ENCODE measurements at regions not wholly inside any gene's neighbourhood (a gene's known extent, or its start where the extent isn't known, plus 50 kb on each side); places are given as distances from the start of the nearest gene placed in this dataset.

DNA sequence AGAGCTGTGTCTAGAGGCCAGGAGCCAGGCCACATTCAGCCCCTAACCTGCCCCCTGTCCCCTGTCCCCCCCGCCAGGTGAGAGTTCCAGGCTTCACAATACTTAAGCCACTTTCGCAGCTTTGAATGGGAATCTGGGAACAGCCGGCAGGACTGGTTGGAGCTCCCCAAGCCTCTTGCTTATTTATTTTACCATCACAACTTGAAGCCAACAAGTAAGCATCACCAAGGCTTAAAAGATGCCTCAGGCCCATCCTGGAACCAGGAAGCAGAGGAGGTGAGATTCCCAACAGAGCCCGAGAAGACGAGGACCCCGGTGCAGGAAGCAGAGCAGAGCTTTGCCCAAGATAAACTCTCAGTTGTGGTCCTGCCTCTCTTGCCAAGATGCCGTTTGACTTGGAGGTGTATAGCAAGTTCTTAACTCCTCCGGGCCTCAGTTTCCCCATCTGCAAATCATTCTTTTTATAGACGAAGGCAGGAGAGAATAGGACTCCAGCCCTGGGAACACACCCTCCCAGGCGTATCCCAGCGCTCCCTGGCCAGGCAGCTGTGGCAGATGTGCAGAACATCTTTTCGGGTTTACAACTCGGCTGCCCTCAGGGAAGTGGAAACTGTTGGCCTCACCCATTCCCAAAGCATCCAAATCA is 66.8 kb upstream of the SLC25A33 start:
- H3K27me3 ChIP-seq (replicated peaks; ENCODE audit: insufficient read depth, low read length): peaks cover 32% of the 10 kb centered on the region
- H3K4me3 ChIP-seq (ENCODE audit: low read length): no peak overlapping the region

DNA sequence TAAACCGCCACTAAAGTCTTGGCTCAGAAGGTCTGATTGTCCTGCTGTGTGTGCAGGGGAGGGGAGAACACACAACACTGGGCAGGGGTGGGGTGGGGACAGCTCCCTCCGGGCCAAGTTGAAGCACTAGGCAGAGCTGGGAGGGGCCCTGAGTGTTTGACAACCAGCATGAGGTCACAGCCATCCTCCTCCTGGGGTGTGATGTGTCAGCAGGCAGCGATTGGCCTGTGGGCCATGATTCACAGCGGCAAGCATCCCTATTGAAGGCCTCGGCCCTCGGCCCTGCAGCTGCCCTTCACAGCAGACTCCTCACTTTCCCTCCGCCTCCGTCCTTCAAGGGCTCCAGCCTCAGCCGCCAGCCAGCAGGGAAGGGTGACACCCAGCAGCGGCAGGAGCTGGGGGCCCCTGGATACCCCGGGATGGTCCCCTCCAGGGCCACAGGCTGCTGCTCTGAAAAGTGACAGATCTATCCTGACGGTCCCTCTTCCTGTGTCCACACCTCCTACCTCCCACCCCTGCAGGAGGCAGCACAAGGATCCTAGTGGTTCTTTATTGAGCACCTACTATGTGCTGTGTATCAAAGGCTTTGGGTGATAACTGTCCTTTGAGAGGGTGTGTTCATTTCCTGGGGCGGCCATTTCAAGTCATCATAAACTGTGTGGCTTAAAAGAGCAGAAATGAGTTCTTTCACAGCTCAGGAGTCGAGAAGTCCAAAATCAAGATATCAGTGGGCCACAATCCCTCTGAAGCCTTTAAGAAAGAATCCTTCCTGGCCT is 66.0 kb upstream of the SLC25A33 start:
- TF ChIP-seq EZH2phosphoT487 (IDR thresholded peaks at IDR 0.05; ENCODE audit: low read length) (no peak), EZH2 (optimal IDR thresholded peaks at IDR 0.05; ENCODE audit: low read depth, low read length) (no peak)
- TF ChIP-seq, protein P1, sequence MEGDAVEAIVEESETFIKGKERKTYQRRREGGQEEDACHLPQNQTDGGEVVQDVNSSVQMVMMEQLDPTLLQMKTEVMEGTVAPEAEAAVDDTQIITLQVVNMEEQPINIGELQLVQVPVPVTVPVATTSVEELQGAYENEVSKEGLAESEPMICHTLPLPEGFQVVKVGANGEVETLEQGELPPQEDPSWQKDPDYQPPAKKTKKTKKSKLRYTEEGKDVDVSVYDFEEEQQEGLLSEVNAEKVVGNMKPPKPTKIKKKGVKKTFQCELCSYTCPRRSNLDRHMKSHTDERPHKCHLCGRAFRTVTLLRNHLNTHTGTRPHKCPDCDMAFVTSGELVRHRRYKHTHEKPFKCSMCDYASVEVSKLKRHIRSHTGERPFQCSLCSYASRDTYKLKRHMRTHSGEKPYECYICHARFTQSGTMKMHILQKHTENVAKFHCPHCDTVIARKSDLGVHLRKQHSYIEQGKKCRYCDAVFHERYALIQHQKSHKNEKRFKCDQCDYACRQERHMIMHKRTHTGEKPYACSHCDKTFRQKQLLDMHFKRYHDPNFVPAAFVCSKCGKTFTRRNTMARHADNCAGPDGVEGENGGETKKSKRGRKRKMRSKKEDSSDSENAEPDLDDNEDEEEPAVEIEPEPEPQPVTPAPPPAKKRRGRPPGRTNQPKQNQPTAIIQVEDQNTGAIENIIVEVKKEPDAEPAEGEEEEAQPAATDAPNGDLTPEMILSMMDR (IDR thresholded peaks at IDR 0.05; ENCODE audit: low read length): no peak
- no peaks in the 10 kb centered on the region for H3K79me2 ChIP-seq (ENCODE audit: low read length)
- no peaks in the 10 kb centered on the region for H3K36me3 ChIP-seq (replicated peaks; ENCODE audit: insufficient read depth, low read length)
- H3K9me2 ChIP-seq (replicated peaks; ENCODE audit: insufficient read depth, low read length): no peaks in the 10 kb centered on the region
- peaks cover 25% of the 10 kb centered on the region for H3K27me3 ChIP-seq (replicated peaks; ENCODE audit: insufficient read depth, low read length)
- peaks cover 10% of the 10 kb centered on the region for H3K4me1 ChIP-seq (ENCODE audit: low read length)
- H3F3A ChIP-seq (ENCODE audit: insufficient read depth, low read length): no peaks in the 10 kb centered on the region
- no peak overlapping the region for H2AFZ ChIP-seq (ENCODE audit: low read length)
- H3K9me3 ChIP-seq (replicated peaks; ENCODE audit: insufficient read depth, low read length): no peaks in the 10 kb centered on the region
- no peak overlapping the region for H3K27ac ChIP-seq (ENCODE audit: low read length)
- H3K4me3 ChIP-seq (ENCODE audit: low read length): no peak overlapping the region
- no peak overlapping the region for H3K9ac ChIP-seq (ENCODE audit: low read length)
- DNase-seq: no peak
- no peaks in the 10 kb centered on the region for H4K20me1 ChIP-seq (ENCODE audit: insufficient read depth, low read length)
- H3K4me2 ChIP-seq (ENCODE audit: low read depth, low read length): no peak overlapping the region

More for the DNA sequence above, 66.8 kb upstream of the SLC25A33 start:
- Histone ChIP-seq H3K9me3 (replicated peaks; ENCODE audit: insufficient read depth, low read length) (no peaks in the 10 kb centered on the region), H3K4me1 (ENCODE audit: low read length) (peaks cover 10% of the 10 kb centered on the region), H3K9me2 (replicated peaks; ENCODE audit: insufficient read depth, low read length) (no peaks in the 10 kb centered on the region), H3K9ac (ENCODE audit: low read length) (no peak overlapping the region), H3K27ac (ENCODE audit: low read length) (no peak overlapping the region), H3K79me2 (ENCODE audit: low read length) (no peaks in the 10 kb centered on the region), H4K20me1 (ENCODE audit: insufficient read depth, low read length) (no peaks in the 10 kb centered on the region), H3K36me3 (replicated peaks; ENCODE audit: insufficient read depth, low read length) (no peaks in the 10 kb centered on the region), H3F3A (ENCODE audit: insufficient read depth, low read length) (no peaks in the 10 kb centered on the region), H2AFZ (ENCODE audit: low read length) (no peak overlapping the region), H3K4me2 (ENCODE audit: low read depth, low read length) (no peak overlapping the region)
- DNase-seq: no peak
- TF ChIP-seq, protein P1 (IDR thresholded peaks at IDR 0.05; ENCODE audit: low read length): no peak
- TF ChIP-seq EZH2 (optimal IDR thresholded peaks at IDR 0.05; ENCODE audit: low read depth, low read length): no peak
- TF ChIP-seq EZH2phosphoT487 (IDR thresholded peaks at IDR 0.05; ENCODE audit: low read length): no peak

DNA sequence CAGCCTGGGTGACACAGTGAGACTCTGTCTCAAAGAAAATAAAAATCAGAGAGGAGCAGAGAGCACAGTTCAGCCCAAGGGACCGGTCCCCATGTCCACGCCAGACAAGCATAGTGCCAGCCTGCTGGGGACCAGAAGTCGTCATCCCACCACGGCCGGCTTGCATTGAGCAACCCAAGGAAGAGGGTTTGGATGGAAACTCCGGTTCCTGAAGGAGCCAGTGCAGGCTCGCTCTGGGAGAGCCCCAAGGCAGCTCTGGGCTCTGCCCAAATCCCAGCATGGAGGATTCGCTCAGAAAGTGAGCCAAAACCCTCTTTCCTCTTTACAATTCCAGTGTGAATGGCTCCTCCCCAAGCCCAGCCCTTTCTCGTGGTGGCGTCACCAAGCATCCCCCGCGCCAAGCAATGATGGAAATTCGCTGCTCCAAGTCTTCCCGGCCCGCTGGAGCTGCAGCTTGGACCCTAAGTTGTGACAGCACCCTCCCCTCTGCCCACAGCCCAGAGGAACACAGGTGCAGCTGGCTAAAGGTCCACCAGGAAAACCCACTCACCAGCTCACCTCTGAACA is 64.1 kb upstream of the SLC25A33 start:
- no peaks in the 10 kb centered on the region for H4K20me1 ChIP-seq (ENCODE audit: insufficient read depth, low read length)
- H3F3A ChIP-seq (ENCODE audit: insufficient read depth, low read length): no peaks in the 10 kb centered on the region
- no peak overlapping the region for H3K9ac ChIP-seq (ENCODE audit: low read length)
- no peaks in the 10 kb centered on the region for H3K9me2 ChIP-seq (replicated peaks; ENCODE audit: insufficient read depth, low read length)
- no peak overlapping the region for H2AFZ ChIP-seq (ENCODE audit: low read length)
- no peaks in the 10 kb centered on the region for H3K36me3 ChIP-seq (replicated peaks; ENCODE audit: insufficient read depth, low read length)
- H3K27me3 ChIP-seq (replicated peaks; ENCODE audit: insufficient read depth, low read length): peaks cover 23% of the 10 kb centered on the region
- no peaks in the 10 kb centered on the region for H3K79me2 ChIP-seq (ENCODE audit: low read length)
- DNase-seq: no peak
- no peaks in the 10 kb centered on the region for H3K9me3 ChIP-seq (replicated peaks; ENCODE audit: insufficient read depth, low read length)
- no peak overlapping the region for H3K27ac ChIP-seq (ENCODE audit: low read length)
- peaks cover 10% of the 10 kb centered on the region for H3K4me1 ChIP-seq (ENCODE audit: low read length)
- TF ChIP-seq EZH2phosphoT487 (IDR thresholded peaks at IDR 0.05; ENCODE audit: low read length) (no peak), EZH2 (optimal IDR thresholded peaks at IDR 0.05; ENCODE audit: low read depth, low read length) (no peak)
- TF ChIP-seq, protein P1 (IDR thresholded peaks at IDR 0.05; ENCODE audit: low read length): no peak
- no peak overlapping the region for H3K4me3 ChIP-seq (ENCODE audit: low read length)
- no peak overlapping the region for H3K4me2 ChIP-seq (ENCODE audit: low read depth, low read length)
